NOMO-1 treated with DMSO at 0.1 percent for 48 hours (cell line): ENCODE measurements at regions not wholly inside any gene's neighbourhood (a gene's known extent, or its start where the extent isn't known, plus 50 kb on each side); places are given as distances from the start of the nearest gene placed in this dataset.
"Not testable (repeated sequence)": the region's sequence is repeated elsewhere in the genome, so short reads cannot be mapped to it uniquely, and the experiment has no call there.

Experiments used
- DNase-seq: peaks from one replicate; lab custom pipeline; 2025; ENCODE audit not compliant: unreplicated experiment; lab: John Stamatoyannopoulos, UW

DNA sequence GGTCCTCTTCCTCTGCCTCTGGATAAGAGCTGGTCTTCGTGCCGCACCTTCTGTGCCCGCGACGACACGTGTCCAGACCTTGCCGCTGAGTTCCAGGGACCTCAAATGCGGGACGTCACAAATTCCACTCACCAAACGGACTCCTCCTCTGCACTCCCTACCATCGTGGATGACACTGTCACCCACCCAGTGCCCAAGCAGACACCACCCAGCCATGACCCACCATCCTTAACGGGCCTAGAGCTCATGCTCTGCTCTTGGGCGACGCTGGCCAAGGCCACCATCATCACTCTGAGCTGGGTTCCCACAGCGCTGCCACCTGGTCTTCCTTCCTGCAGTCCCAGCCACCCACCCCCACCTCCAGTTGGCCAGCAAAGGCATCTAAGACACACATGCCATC is 96.4 kb upstream of the RPL38 start:
- DNase-seq = no peak

DNA sequence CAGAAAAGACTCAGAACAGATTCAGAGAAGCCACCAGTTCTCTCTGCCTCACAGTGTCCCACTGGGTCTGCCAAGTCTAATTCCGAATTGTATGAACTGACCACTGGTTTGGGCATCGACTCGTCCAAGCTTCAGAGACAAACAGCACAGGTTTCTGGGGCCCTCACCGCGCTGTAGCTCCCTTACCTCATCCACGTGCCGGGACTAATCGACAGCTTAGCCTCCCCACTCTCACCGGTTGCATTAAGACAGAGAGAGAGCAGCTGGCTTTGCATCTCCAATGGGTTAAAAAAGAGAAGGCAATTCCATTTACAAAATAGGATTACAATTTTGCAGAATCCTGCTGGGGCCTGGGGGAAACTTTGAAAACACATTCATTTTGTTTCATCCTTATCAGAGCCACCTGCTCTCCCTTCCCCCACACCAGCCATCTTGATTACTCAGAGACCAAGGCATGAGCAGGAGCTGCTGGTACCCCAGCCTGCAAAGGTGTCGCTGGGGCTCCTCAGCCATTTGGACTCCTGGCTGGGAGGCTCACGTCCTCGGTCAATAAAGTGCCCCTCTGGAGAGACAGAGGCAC is 95.3 kb upstream of the RPL38 start:
- DNase-seq = no peak

DNA sequence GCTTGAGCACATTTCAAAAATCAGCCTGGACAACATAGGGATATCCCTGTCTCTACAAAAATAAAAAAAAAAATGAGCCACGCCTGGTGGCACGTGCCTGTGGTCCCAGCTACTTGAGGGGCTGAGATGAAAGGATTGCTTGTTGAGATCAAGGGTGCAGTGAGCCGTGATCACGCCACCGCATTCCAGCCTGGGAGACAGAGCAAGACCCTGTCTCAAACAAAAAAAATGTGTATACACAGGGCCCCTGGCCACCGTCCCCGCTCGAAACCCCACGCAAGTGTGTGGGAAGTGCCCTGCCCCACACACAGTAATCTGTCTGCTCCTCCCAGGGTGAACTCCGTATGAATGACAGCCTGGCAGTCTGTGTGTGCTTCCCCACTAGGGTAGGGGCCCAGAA is 93.0 kb upstream of the RPL38 start:
- no peak for DNase-seq

DNA sequence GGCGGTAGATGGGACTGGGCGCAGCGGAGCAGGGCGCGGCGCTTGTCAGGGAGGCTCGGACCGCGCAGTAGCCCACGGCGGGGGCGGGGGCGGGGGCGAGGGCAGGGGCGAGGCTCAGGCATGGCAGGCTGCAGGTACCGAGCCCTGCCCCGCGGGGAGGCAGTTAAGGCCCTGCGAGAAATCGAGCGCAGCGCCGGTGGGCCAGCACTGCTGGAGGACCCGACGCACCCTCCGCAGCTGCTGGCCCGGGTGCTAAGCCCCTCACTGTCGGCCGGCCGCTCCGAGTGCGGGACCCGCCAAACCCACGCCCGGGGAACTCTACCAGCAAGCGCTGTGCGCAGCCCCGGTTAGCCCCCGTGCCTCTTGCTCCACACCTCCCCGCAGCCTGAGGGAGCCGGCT is 90.2 kb upstream of the RPL38 start:
- DNase-seq = no peak

DNA sequence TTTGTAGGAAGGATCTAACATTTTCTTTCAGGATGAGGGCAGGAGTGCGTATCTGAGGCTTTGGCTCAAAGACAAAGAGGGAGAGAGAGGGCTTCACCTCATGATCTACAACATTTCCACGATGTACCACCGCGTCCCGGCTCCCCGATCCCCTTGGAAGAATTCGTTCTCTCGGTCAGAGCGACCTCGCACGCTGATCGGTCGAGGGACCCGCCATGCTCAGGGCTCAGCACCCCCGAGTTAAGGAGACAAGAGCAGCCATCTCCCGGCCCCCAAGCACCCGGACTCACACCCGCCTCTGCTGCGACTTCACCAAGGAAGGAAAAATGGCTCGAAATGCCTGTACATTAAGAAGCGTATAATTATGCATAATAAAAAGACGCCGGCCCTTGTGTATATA is 89.5 kb upstream of the RPL38 start:
- DNase-seq = no peak

DNA sequence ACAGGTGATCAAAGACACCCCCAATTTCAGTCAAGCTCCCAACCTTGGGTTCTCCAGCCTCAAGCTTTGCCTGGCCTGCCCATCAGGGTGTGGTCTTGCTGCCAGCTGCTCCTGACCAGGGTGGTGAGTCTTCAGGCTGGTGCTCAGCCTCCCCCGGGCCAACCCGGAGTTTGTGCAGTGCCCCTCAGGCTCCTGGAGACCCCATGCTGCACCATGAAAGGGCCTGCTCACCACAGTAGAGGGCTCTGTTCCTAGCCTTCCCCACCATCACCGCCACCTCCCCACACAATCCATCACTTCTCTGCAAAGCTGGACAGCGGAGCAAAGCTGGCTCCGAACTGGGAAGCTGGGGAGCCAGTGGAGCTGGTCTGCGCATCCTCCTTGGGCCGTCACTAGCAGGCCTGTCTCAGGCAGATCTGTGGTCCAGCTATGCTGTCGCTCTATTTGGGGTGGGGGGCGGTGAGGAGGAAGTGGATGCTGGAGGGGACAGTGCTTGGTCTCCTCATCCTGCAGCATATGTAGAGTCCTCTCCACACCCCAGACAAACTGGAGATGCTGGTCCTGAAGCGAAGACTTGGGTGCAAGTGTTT is 88.5 kb upstream of the RPL38 start:
- no peak for DNase-seq

DNA sequence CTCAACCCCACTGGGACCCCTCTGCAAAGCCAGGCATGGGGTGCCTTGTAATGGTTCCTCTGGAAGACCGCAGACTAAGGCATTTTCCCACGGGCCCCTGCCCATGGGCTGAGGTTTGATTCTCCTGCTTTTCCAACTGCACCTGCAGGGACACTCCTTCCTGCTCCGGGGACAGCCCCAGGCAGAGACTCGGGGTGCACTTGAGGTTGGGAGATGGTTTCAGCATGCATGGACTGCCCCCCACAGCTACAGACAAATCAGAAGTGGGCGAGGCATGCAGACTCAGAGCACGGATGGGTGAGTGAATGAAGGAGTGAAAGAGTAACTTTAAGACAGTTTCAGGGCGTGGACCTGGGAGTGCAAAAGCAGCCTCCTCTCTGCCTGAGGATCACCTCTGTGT is 87.9 kb upstream of the RPL38 start:
- no peak for DNase-seq

DNA sequence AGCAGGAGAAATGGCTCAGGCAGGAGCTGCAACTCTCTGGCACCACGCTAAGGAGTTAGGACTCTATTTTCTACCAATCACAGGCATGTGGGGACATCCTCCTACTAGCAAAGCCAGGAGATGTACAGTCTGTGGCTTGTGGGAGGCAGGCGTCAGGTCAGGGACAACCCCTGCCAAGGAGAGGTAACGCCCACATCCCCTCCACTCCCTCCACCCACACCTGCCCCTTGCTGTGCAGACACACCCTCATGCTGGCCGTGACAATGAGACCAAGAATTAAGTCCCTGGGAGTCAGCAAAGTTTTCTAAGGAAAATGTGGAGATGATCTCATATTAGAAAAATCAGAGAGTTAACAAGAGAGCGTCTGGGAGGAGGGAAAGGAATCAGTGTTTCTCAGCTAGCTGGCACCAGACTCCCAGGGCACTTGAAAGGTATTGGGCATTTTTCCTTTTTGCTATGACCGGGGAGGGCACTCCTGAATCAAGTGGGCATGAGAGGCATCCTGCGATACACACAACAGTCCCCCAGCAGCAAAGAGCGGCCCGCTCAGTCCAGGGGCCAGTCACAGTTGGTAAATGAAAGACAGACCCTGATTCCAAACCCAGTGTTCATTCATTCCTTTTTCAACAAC is 87.3 kb upstream of the RPL38 start:
- no peak for DNase-seq

DNA sequence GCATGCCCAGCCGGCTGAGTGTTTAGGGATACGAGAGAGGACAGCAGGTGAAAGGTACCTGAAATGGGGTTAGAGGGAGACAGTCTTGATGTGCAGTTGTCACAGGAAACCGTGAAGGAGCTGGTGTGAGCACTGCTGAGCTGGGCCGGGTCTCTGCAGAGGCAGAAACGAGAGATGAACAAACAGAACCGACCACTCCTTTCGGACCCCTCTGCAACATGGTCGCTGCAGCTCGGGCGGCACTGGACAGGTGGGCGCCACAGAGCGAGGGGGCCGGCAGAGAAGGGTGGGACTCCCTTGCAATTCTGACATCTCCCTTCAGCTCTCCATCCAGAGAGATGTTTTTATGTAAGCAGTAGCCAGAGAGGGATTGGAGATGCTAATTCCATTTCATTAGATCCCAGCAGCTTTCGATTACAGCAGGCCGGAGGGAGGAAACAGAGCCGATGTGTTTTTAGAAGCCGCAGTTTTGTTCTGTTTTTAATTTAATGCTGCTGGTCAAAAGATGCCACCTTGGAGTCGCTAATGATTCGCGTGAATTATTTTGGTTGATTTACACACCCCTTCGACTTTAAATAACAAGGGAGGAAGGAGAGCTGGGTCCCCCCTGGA is 86.3 kb upstream of the RPL38 start:
- DNase-seq = no peak

DNA sequence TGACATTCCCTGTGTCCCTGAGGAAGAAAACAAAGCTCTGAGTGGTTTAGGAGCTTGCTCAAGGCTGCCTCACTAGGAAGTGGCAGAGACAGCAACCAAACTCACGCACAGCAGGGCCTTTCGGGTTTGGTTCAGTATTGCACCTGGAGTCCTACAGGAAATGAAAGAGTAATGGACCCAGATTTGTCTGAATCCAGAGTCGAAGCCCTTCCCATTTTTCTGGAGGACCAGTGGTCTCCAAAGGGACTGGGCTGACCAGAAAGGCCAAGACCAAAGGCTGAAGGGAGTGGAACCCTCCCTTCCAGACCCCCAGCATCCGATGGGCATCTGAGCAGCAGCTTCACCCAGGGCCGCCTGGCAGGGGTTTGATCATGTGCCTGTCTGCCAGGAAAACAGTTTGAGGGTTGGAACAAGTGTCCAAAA is 85.5 kb upstream of the RPL38 start:
- DNase-seq = no peak

DNA sequence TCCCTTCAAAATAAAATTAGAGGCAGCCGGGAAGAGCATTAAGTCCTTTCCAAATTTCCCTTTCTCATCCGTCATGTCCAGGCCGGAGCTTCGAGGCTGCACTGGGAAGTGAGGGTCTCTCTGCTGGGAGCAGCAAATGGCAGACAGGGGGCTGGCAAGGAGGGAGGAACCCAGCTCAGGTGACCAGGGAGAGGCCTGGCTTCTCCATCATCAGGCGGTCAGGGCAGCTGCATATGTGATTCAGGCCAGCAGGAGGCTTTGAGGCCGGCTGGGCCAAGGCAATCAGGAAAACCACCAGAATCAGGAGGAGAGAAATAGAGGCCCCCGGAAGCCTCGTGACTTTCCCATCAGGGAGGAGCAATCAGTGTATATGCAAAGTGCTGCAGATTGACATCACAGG is 85.0 kb upstream of the RPL38 start:
- no peak for DNase-seq

DNA sequence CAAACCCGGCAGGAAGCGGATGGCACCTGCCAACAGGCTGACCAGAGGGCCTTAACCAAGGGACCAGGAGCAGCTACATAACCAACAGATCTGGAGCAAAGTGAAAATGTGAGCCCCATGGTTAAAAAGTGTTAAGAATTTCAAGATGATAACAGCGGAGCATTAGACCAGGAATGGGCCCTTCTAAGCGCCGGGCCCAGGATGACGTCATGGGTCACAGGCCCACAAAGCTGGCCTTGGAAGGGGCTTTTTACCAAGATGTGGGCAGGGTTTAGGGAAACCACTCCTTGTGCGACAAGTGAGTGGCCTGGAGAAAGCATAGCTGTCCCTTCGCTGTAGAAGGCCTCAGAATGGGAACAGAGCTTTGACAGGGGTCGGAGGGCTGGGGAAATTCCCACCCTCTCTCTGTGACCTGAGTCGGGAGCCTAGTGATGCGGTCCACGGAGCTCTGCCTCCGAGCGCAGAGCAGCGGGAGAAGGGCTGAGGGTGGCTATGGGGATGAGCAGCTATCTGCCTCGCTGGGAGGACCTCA is 84.4 kb upstream of the RPL38 start:
- no peak for DNase-seq

DNA sequence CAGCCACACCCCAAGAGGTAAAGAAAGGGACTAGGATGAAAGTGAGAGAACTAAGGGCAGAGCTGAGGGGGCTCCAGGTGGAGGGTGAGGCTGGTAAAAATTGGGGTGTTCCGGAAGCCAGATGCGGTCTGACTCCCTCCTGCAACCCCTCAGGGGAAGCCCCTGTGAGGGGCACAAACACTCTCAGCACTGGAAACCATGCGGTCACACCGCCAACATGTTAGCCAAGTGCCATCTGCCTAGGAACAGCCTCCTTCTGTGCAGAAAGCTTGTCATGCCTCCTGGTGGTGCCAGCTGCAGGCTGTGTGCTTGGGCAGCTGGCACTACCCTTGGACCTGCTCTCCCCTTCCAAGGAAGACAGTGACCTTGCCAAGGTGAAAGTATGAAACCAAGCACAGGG is 83.5 kb upstream of the RPL38 start:
- DNase-seq = no peak

DNA sequence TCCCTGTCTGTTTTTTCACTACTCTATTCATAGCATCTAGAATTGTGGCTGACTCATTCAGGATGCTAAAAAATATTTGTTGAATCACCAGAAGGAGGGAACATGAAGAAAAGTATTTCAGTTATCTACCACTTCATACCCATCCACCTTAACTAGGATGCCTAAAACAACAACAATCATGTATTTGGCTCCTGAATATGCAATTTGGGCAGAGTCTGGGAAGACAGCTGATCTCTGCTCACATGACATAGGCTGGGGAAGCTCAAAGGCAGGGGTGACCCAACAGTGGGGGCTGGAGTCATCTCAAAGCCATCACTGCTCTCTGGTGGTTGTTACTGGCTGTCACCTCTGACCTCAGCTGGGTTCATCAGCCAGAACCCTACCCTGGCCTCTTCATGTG is 80.1 kb upstream of the RPL38 start:
- DNase-seq = no peak

DNA sequence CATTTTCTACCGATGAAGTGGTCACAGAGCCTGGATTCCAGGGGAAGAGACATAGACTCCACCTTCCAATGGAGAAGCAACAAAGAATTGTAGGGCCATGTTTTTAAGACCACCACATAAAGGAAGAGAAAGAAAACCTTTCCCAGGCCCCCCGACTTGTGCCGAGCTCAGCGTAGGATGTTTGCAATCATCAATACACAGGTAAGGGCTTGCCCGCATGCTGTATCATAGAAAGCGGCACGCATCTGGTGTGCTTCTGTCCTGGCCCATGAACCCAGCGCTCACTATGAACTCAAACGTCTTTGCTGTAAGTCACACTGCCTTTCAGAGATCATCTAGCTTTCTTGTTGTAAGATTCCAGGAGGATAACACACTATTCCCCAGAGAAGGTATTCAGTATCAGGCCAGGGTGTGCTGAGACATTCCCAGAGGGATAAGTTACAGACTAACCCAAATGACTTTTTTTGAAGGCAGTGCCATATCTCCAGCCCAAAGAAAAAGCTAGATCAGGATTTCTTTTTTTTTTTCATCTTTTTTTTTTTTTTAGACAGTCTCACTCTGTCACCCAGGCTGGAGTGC is 79.5 kb upstream of the RPL38 start:
- DNase-seq = no peak

DNA sequence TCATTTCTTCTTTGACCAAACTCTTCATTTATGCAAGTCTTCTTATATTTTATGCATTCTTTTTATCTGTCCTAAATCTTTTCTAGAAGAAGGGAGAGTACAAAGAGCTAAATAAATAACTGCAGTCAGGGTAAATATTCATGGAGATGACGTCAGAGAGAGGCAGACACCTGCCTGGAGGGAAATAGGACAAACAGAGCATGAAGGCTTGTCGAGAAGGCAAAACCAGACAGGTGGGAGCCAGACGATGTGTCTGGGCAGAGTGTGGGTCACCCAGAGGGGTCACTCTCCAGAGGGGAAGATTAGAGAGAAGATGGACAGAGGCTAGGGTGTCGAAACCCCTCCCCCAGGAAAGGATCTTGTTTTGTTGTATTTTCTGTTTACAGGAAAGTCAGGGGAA is 78.3 kb upstream of the RPL38 start:
- DNase-seq = no peak

DNA sequence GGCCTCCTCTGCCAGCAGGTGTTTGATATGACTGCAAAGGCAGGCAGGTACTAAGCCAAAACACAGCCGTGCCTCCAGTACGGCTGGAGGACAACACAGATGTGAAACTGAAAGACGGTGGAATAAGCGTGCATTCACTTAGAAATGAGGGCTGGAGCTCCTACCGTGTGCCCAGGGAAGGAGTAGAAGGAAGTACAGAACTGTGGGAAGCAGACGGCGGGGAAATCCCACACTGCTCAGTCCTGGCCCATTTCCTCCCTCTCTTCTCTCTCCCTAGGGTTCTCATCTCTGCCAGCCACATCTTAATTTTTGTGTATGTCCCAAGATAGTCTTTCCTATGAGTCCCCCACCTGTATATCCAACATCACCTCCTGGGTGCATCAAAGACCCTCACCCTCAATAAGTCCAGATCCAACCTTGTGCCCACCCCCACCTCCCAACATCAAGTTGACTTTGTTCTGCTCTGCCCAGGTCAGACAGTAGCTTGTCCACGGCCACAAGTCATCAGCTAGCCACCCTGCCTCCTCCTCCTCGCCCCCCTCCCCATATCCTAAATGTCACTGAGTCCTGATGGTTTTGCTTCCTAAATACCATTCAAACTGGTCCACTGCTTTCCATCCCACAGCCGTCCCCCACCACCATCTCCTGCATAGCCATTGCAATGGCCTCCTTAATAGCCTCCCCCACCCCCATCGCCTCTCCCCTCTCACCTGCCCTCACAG is 77.1 kb upstream of the RPL38 start:
- no peak for DNase-seq

DNA sequence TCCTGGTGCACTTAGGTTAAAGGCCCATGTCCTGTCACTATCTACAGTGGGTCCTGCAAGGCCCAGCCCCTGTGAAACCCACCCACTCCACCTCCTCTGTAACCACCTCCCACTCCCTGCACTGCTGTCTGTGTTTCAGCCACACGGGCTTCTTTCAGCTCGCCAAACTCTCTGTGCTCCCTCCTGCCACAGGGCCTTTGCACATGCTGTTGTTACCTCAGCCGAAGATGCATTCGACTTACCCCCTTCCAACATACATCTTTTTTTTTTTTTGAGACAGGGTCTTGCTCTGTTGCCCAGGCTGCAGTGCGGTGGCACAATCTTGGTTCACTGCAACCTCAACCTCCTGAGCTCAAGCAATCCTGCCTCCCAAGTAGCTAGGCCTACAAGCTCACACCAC is 76.5 kb upstream of the RPL38 start:
- DNase-seq = no peak

DNA sequence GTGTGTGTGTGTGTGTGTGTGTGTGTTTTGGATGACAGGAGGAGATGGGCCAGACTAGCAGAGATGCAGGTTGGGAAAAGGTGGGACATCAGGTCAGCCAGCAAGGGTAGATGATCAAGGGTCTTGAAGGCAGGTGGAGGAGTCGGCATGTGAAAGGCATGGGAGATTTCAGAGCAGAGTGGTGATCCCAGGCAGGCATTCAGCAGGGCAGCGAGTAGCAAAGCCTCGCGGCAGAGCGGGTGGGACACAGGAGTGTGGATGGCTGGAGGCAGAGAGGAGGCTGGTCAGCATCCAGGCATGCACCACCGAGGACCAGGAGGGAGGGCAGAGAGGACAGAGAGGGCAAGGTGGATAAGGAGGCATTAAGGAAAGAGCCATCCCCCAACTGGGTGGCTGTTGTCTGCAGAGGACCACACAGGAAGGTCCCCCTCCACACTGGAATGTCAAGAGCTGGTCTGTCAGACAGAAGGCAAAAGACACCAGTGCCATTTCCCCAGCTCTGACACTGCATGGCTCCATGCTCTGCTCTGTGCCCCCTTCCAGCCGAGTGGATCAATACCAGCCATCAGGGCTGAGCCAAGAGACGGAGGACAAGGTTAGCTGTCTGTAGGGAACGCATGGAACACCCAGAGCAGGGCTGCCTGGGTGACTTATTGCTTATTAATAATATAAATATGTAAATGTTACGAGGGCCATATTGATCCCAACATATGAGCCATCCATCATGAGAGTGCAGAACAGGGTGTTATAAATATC is 74.8 kb upstream of the RPL38 start:
- DNase-seq = no peak

DNA sequence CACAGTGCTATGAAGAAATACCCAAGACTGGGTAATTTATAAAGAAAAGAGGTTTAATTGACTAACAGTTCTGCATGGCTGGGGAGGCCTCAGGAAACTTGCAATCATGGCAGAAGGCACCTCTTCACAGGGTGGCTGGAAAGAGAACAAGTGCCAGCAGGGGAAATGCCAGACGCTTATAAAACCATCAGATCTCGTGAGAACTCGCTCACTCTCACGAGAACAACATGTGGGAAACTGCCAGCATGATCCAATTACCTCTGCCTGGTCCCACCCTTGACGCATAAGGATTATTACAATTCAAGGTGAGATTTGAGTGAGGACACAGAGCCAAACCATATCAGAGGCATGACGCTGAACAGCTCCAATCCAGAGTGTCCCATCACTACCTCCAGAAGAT is 73.7 kb upstream of the RPL38 start:
- DNase-seq = not testable (repeated sequence)

DNA sequence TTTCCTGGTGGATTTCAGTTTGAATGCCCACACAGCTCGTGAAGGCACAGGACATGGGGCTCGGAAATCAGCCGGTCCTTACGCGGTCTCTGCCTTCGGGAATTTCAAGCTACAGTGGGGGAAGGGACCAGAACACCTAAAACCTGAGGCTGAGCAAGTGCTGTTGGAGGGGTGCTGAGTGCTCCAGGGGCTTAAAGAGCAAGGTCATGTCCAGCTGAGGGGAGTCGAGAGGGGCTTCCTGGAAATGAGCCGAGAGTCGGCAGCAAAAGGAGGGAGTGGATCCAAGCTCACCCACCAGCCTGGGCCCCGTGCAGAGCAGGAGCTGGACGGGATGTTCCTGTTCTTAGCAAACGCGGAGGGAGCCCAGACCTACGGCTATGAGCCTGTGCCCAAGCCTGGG is 73.2 kb upstream of the RPL38 start:
- no peak for DNase-seq
